ENCODE measurements at regions not wholly inside any gene's neighbourhood (a gene's known extent, or its start where the extent isn't known, plus 50 kb on each side); places are given as distances from the start of the nearest gene placed in this dataset.
A peak's percentile ranks its signal among the peaks of the same experiment; 100 is the strongest.

- TF ChIP-seq CTCF (conservative IDR thresholded peaks at IDR 0.05; ENCODE audit: low read depth, low read length), result no peak
- peak; percentile 35 for DNase-seq (ENCODE audit: low read depth)
- H3K4me3 ChIP-seq (ENCODE audit: low read length), result no peak overlapping the region
Measured at GRCh38 chr18:2302628-2303516, 268.4 kb downstream of the METTL4 start.

GRCh38 chr18:2303517-2304238 is 267.6 kb downstream of the METTL4 start:
- no peak for TF ChIP-seq CTCF (conservative IDR thresholded peaks at IDR 0.05; ENCODE audit: low read depth, low read length)
- peak; percentile 34 for DNase-seq (ENCODE audit: low read depth)
- no peak overlapping the region for H3K4me3 ChIP-seq (ENCODE audit: low read length)

GRCh38 chr18:2304378-2305175 is 266.7 kb downstream of the METTL4 start:
- TF ChIP-seq CTCF (conservative IDR thresholded peaks at IDR 0.05; ENCODE audit: low read depth, low read length), result no peak
- peak; percentile 43 for DNase-seq (ENCODE audit: low read depth)

GRCh38 chr18:2306606-2307005 is 264.7 kb downstream of the METTL4 start:
- TF ChIP-seq CTCF (conservative IDR thresholded peaks at IDR 0.05; ENCODE audit: low read depth, low read length), result no peak
- H3K4me3 ChIP-seq (ENCODE audit: low read length), result no peak overlapping the region
- DNase-seq (ENCODE audit: low read depth), result no peak

More at GRCh38 chr18:2304378-2305175, 266.7 kb downstream of the METTL4 start:
- H3K4me3 ChIP-seq (ENCODE audit: low read length), result no peak overlapping the region

GRCh38 chr18:2310886-2311285 is 260.4 kb downstream of the METTL4 start:
- DNase-seq (ENCODE audit: low read depth), result no peak
- TF ChIP-seq CTCF (conservative IDR thresholded peaks at IDR 0.05; ENCODE audit: low read depth, low read length), result no peak
- H3K4me3 ChIP-seq (ENCODE audit: low read length), result no peak overlapping the region

- no peak overlapping the region for H3K4me3 ChIP-seq (ENCODE audit: low read length)
- TF ChIP-seq CTCF (conservative IDR thresholded peaks at IDR 0.05; ENCODE audit: low read depth, low read length), result no peak
- DNase-seq (ENCODE audit: low read depth), result no peak
Measured at GRCh38 chr18:2312440-2312839, 258.9 kb downstream of the METTL4 start.

Measured in retinal pigment epithelial cell (primary cell).